Endothelial cell (in vitro differentiated cells): ENCODE measurements at regions not wholly inside any gene's neighbourhood (a gene's known extent, or its start where the extent isn't known, plus 50 kb on each side); places are given as distances from the start of the nearest gene placed in this dataset.
"Not testable (repeated sequence)": the region's sequence is repeated elsewhere in the genome, so short reads cannot be mapped to it uniquely, and the experiment has no call there.

ENCODE experiments used
- DNase-seq: peaks from one replicate; pipeline ENCODE4 v3.0.0; 2021; ENCODE audit warnings: low spot score
- H3K27ac Mint-ChIP-seq: one replicate; pipeline ENCODE4 v1.8.0; 2021; ENCODE audit warnings: mixed read lengths, inconsistent platforms; ENCODE audit not compliant: unreplicated experiment
- H3K27me3 Mint-ChIP-seq: one replicate; pipeline ENCODE4 v1.8.0; 2021; ENCODE audit warnings: mild to moderate bottlenecking, moderate library complexity, mixed read lengths, inconsistent platforms; ENCODE audit not compliant: unreplicated experiment
- H3K36me3 Mint-ChIP-seq: one replicate; pipeline ENCODE4 v1.8.0; 2021; ENCODE audit warnings: mild to moderate bottlenecking, low read depth, mixed read lengths, inconsistent platforms; ENCODE audit not compliant: unreplicated experiment
- H3K4me1 Mint-ChIP-seq: one replicate; pipeline ENCODE4 v1.8.0; 2021; ENCODE audit warnings: mild to moderate bottlenecking, mixed read lengths, inconsistent platforms; ENCODE audit not compliant: unreplicated experiment
- H3K4me3 Mint-ChIP-seq: one replicate; pipeline ENCODE4 v1.8.0; 2021; ENCODE audit warnings: mild to moderate bottlenecking, mixed read lengths, inconsistent platforms; ENCODE audit not compliant: unreplicated experiment
- H3K9me3 Mint-ChIP-seq: one replicate; pipeline ENCODE4 v1.8.0; 2021; ENCODE audit warnings: mixed read lengths, inconsistent platforms; ENCODE audit not compliant: unreplicated experiment
- CTCF ChIP-seq: fragments of 200-600 bp; sonication (generic); IDR thresholded peaks from one replicate; pipeline ENCODE4 v1.5.0; 2021; ENCODE audit warnings: antibody characterized with exemption; ENCODE audit not compliant: unreplicated experiment

GRCh38 chr12:96112733-96113132, 77.3 kb upstream of the LTA4H start:
- no peak for TF ChIP-seq CTCF
- peaks cover 46% of the 10 kb centered on the region for H3K4me1 Mint-ChIP-seq
- H3K9me3 Mint-ChIP-seq, result no peaks in the 10 kb centered on the region
- H3K4me3 Mint-ChIP-seq, result no peak overlapping the region
- peaks cover 8% of the 10 kb centered on the region for H3K27me3 Mint-ChIP-seq
- no peak for DNase-seq
- H3K36me3 Mint-ChIP-seq, result peaks cover 7% of the 10 kb centered on the region
- peak overlapping the region; percentile 23 for H3K27ac Mint-ChIP-seq

GRCh38 chr12:96117460-96117859, 76.7 kb upstream of the ELK3 start:
- no peak overlapping the region for H3K4me3 Mint-ChIP-seq

GRCh38 chr12:96120359-96121100, 73.6 kb upstream of the ELK3 start:
- H3K4me1 Mint-ChIP-seq, result peaks cover 12% of the 10 kb centered on the region
- H3K36me3 Mint-ChIP-seq, result no peaks in the 10 kb centered on the region

More at GRCh38 chr12:96117460-96117859, 76.7 kb upstream of the ELK3 start:
- DNase-seq, result no peak
- Mint-ChIP-seq H3K9me3 (no peaks in the 10 kb centered on the region), H3K27me3 (peaks cover 3% of the 10 kb centered on the region), H3K36me3 (no peaks in the 10 kb centered on the region), H3K27ac (no peak overlapping the region), H3K4me1 (peaks cover 25% of the 10 kb centered on the region)
- no peak for TF ChIP-seq CTCF

GRCh38 chr12:96121271-96121711, 72.9 kb upstream of the ELK3 start:
- peaks cover 12% of the 10 kb centered on the region for H3K4me1 Mint-ChIP-seq
- TF ChIP-seq CTCF, result no peak
- DNase-seq, result no peak
- no peak overlapping the region for H3K27ac Mint-ChIP-seq
- H3K27me3 Mint-ChIP-seq, result peaks cover 6% of the 10 kb centered on the region
- no peaks in the 10 kb centered on the region for H3K9me3 Mint-ChIP-seq
- H3K36me3 Mint-ChIP-seq, result no peaks in the 10 kb centered on the region
- no peak overlapping the region for H3K4me3 Mint-ChIP-seq

More at GRCh38 chr12:96120359-96121100, 73.6 kb upstream of the ELK3 start:
- Mint-ChIP-seq H3K27me3 (peaks cover 6% of the 10 kb centered on the region), H3K27ac (no peak overlapping the region), H3K4me3 (no peak overlapping the region), H3K9me3 (no peaks in the 10 kb centered on the region)
- no peak for TF ChIP-seq CTCF
- no peak for DNase-seq

GRCh38 chr12:96128292-96128691, 65.9 kb upstream of the ELK3 start:
- not testable (repeated sequence) for DNase-seq, H3K9me3 Mint-ChIP-seq, H3K36me3 Mint-ChIP-seq, H3K4me3 Mint-ChIP-seq, H3K27ac Mint-ChIP-seq
- H3K27me3 Mint-ChIP-seq, result peaks cover 11% of the 10 kb centered on the region
- peaks cover 30% of the 10 kb centered on the region for H3K4me1 Mint-ChIP-seq
